22Rv1 (cell line): ENCODE measurements at regions not wholly inside any gene's neighbourhood (a gene's known extent, or its start where the extent isn't known, plus 50 kb on each side); places are given as distances from the start of the nearest gene placed in this dataset.

Source experiments
- CTCF ChIP-seq: fragments of 450-650 bp; IDR thresholded peaks from 2 replicates; pipeline ENCODE4 v1.5.1; 2017; ENCODE audit warnings: mild to moderate bottlenecking
- ZFX ChIP-seq: fragments of 450-650 bp; IDR thresholded peaks from 2 replicates; pipeline ENCODE4 v1.6.1; 2017; ENCODE audit warnings: antibody characterized with exemption, borderline replicate concordance

DNA sequence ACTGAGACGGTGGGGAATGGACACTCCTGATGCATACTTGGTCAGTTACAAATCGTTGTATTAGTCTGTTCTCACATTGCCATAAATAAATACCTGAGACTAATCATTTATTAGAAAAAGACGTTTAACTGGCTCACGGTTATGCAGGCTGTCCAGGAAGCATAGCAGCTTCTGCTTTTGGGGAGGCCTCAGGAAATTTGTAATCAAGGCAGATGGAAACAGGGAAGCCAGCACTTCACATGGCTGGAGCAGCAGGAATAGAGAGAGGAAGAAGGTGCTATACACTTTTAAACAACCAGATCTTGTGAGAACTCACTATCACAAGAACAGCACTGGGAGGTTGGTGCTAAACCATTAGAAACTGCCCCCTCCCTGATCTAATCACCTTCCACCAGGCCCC lies 418.2 kb downstream of the FLRT2 start:
- TF ChIP-seq CTCF (no peak), ZFX (no peak)
